GM19035 (cell line): ENCODE measurements at regions not wholly inside any gene's neighbourhood (a gene's known extent, or its start where the extent isn't known, plus 50 kb on each side); places are given as distances from the start of the nearest gene placed in this dataset.

Source experiments
- ATAC-seq: cut with Tn5 transposase; IDR thresholded peaks from one replicate; pipeline ENCODE4 v1.9.1; 2021; ENCODE audit not compliant: unreplicated experiment

DNA sequence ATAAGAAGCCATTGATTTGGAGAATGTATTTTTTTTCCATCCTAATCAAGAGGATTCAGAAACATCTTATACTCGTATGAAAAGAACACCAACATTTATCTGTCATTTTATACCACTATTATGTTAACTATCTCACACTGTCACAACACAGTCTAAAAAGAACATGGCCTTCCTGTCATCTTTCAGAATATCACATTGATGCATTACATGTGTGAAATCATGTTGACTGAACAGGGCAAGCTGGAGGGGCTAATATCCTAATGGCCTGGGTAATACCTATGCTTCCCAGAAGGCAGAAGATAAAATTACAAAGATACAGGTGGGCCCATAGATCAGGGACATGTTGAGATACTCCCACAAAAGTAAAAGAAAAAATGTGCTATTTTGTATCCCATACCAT lies 611.7 kb downstream of the STIM2 start:
- ATAC-seq, result no peak

- no peak for ATAC-seq
These were observed 614.0 kb downstream of the STIM2 start for GRCh38 chr4:27474691-27475090.

DNA sequence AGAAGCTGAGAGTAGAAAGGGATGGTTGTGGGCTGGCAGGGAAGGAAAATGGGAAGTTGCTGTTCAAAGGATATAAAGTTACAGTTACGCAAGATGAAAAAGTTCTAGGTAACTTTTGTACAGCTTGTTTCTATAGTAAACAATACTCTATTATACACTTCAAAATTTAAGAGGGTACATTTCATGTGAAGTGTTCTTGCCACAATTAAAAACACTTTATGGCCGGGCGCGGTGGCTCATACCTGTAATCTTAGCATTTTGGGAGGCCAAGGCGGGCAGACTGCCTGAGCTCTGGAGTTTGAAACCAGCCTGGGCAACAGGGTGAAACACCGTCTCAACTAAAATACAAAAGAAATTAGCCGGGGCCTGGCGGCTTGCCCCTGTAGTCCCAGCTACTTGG lies 623.6 kb downstream of the STIM2 start:
- ATAC-seq, result no peak

DNA sequence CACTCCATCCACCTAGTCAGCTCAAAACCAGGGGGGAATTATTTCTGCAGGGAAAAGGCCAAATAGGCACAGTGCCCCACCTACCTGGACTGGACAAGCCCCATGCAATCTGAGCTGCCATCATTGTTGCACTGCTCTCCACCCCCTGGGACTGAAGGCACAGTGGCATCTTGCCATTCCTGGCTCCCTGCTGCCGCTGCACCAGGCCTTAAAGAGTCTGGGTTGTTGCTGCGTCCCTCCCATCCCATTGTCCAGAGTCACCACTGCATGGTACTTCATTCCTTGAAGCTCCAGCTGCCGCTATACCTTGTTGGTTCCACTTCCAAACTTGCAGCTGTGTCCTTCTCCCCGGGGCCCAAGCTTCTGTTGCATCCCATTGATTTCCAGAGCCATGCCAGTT lies 629.7 kb downstream of the STIM2 start:
- ATAC-seq, result no peak

- no peak for ATAC-seq
These were observed 630.1 kb downstream of the STIM2 start for GRCh38 chr4:27490766-27491165.

DNA sequence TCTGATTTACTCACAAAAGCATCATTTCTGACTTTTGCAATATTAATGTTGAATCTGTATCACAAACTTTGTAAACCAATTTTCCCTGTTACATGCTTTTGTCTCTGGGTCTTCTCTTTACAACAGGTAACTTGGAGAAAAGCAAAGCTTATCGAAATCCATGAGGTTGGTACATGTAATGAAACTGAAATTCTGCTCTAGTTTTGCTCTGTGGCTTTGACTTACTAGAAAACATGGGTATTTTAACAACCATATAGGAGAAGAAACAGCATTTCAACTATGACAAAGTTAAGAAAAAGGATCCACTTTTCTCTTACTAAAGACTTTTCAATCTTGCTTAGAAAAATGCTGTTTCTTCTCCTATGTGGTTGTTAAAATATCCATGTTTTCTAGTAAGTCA lies 645.8 kb downstream of the STIM2 start:
- ATAC-seq, result no peak

- ATAC-seq, result no peak
These were observed 654.1 kb downstream of the STIM2 start for GRCh38 chr4:27514711-27515110.

GRCh38 chr4:27515140-27515539 lies 654.5 kb downstream of the STIM2 start:
- ATAC-seq, result no peak

- no peak for ATAC-seq
These were observed 658.2 kb downstream of the STIM2 start for GRCh38 chr4:27518876-27519275.

DNA sequence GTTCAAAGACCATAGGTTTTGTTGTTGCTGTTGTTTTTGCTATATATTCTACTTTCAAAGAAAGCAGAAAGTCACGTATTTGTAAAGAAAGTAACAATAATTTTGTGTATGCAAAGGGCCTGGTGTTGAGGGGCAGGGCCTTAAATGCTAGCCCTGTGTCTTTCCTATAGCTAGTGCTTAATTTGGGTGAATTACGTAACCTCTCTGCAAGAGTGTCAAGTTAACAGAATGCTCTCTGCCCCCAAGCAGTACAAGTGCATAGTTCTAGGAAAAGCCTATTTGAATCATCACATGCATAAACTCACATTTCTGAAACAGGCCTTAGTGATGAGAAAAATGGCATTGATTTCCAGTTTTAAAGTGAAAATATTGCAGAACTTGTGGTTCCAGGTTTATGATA lies 663.6 kb downstream of the STIM2 start:
- no peak for ATAC-seq

GRCh38 chr4:27534488-27534887 lies 673.8 kb downstream of the STIM2 start:
- ATAC-seq, result no peak

DNA sequence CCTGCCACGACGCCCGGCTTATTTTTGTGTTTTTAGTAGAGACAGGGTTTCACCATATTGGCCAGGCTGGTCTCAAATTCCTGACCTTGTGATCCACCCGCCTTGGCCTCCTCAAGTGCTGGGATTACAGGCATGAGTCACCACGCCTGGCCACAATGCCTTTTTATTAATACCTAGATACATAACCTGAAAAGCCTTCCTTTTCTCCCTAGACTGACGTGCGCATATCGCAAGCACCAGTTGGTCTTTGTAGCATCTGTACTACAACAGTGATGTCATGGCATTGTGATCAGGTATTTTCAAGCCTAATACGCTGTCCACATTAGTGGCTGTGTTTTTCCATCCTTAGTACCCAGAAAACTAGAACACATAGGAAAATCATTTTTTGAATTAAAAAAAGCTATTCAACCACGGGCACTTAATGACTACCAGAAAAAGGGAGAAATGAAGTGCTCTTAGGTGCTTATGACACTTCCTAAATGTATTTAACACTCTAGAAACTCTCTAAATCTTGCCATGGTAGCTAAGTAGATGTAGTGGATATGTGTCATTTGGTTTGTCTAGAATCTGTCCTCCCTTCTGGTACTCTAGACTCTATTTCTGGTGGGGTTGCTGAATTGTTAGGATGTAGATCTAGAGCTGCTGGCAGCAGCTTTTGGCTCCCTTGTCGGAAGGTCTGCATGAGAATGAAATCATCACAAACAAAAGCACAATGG lies 707.8 kb downstream of the STIM2 start:
- ATAC-seq, result no peak

DNA sequence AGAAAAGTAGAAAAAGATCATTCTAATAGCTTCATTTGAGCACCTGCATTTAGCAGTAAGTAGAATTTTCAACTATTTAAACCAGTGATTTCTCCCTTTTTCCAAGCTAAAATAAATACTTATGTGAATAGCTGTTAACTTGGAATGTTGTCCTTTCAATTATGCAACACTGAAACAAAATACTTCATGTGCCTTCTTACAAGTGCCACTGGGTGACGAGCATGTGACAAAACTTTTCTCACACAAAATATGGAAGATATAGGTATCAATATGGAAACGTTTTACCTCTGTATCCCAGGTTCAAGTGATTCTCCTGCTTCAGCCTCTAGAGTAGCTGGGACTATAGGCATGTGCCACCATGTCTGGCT lies 708.3 kb downstream of the STIM2 start:
- ATAC-seq, result no peak

- no peak for ATAC-seq
These were observed 714.1 kb downstream of the STIM2 start for GRCh38 chr4:27574743-27575142.

DNA sequence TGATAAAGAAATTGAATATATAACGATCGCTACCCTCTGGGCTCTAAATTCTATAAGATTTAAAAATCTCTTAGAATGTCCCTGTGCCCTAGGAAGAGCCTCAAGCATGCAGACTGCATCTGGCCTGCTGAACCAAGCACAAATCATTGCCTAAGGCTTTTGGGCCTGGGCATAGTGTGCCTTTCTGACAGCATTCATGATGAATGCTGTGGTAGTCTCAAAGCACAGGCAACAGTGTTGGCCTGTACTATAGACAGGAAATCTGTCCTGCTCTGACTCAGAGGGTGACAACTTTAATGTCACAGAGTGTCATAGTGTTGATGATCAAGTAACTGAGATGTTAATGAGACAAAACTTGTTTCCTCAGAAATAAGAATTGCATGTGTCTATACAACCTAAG lies 717.3 kb downstream of the STIM2 start:
- no peak for ATAC-seq

- no peak for ATAC-seq
These were observed 732.1 kb downstream of the STIM2 start for GRCh38 chr4:27592738-27593137.

GRCh38 chr4:27594922-27595321 lies 734.3 kb downstream of the STIM2 start:
- no peak for ATAC-seq

GRCh38 chr4:27595571-27596360 lies 735.1 kb downstream of the STIM2 start:
- ATAC-seq, result no peak

- no peak for ATAC-seq
These were observed 741.5 kb downstream of the STIM2 start for GRCh38 chr4:27602172-27602571.

GRCh38 chr4:27604692-27605091 lies 744.1 kb downstream of the STIM2 start:
- ATAC-seq, result no peak

- no peak for ATAC-seq
These were observed 755.5 kb downstream of the STIM2 start for GRCh38 chr4:27616166-27616565.

GRCh38 chr4:27619435-27619834 lies 758.8 kb downstream of the STIM2 start:
- no peak for ATAC-seq

GRCh38 chr4:27620886-27621285 lies 760.2 kb downstream of the STIM2 start:
- no peak for ATAC-seq
